IMR-90 (cell line): ENCODE measurements at regions not wholly inside any gene's neighbourhood (a gene's known extent, or its start where the extent isn't known, plus 50 kb on each side); places are given as distances from the start of the nearest gene placed in this dataset.

Source experiments
- BHLHE40 ChIP-seq: fragments of 150-350 bp; IDR thresholded peaks from 2 replicates; pipeline ENCODE4 v1.6.1; 2016; ENCODE audit warnings: mild to moderate bottlenecking, low read depth, low read length
- CTCF ChIP-seq: conservative IDR thresholded peaks from 2 replicates; pipeline ENCODE4 v1.5.1; 2012; ENCODE audit warnings: mild to moderate bottlenecking, low read depth, low read length, improper control_type of control experiment
- ELK1 ChIP-seq: fragments of 150-350 bp; IDR thresholded peaks from 2 replicates; pipeline ENCODE4 v1.6.1; 2016; ENCODE audit warnings: low read depth, mild to moderate bottlenecking, low read length, moderate library complexity, borderline replicate concordance
- FOS ChIP-seq: fragments of 150-350 bp; IDR thresholded peaks from 2 replicates; pipeline ENCODE4 v1.6.1; 2016; ENCODE audit warnings: low read depth, low read length
- MAFK ChIP-seq: IDR thresholded peaks from 2 replicates; pipeline ENCODE4 v1.6.1; 2012; ENCODE audit warnings: low read depth, low read length, improper control_type of control experiment
- MAZ ChIP-seq: IDR thresholded peaks from 2 replicates; pipeline ENCODE4 v1.6.1; 2012; ENCODE audit warnings: low read depth, mild to moderate bottlenecking, low read length, improper control_type of control experiment, moderate library complexity, borderline replicate concordance
- MXI1 ChIP-seq: IDR thresholded peaks from 2 replicates; pipeline ENCODE4 v1.6.1; 2012; ENCODE audit warnings: low read depth, mild to moderate bottlenecking, low read length, moderate library complexity, borderline replicate concordance
- NFE2L2 ChIP-seq: fragments of 150-350 bp; IDR thresholded peaks from 2 replicates; pipeline ENCODE4 v1.6.1; 2016; ENCODE audit warnings: low read depth, mild to moderate bottlenecking, low read length
- POLR2A ChIP-seq: IDR thresholded peaks from 2 replicates; pipeline ENCODE4 v1.6.1; 2012; ENCODE audit warnings: mild to moderate bottlenecking, low read depth, low read length
- RAD21 ChIP-seq: IDR thresholded peaks from 2 replicates; pipeline ENCODE4 v1.6.1; 2012; ENCODE audit warnings: low read length, improper control_type of control experiment
- RCOR1 ChIP-seq: IDR thresholded peaks from 2 replicates; pipeline ENCODE4 v1.6.1; 2012; ENCODE audit warnings: mild to moderate bottlenecking, low read length, improper control_type of control experiment; ENCODE audit not compliant: insufficient replicate concordance
- RFX5 ChIP-seq: IDR thresholded peaks from 2 replicates; pipeline ENCODE4 v1.8.0; 2012; ENCODE audit warnings: low read depth, mild to moderate bottlenecking, low read length, moderate library complexity
- SMC3 ChIP-seq: fragments of 150-350 bp; IDR thresholded peaks from 2 replicates; pipeline ENCODE4 v1.6.1; 2016; ENCODE audit warnings: low read depth, mild to moderate bottlenecking, antibody characterized with exemption, low read length, moderate library complexity
- USF2 ChIP-seq: fragments of 150-350 bp; IDR thresholded peaks from 2 replicates; pipeline ENCODE4 v1.6.1; 2017; ENCODE audit warnings: mild to moderate bottlenecking, antibody characterized with exemption, low read length, low read depth

GRCh38 chr4:86450861-86451260, 91.0 kb upstream of the MAPK10 start:
- TF ChIP-seq CTCF (no peak), POLR2A (no peak), FOS (no peak), MAZ (no peak), NFE2L2 (no peak), SMC3 (no peak), MXI1 (no peak), RFX5 (no peak), USF2 (no peak), ELK1 (no peak), MAFK (no peak), BHLHE40 (no peak), RAD21 (no peak), RCOR1 (no peak)
